DND-41 (cell line): ENCODE measurements at regions not wholly inside any gene's neighbourhood (a gene's known extent, or its start where the extent isn't known, plus 50 kb on each side); places are given as distances from the start of the nearest gene placed in this dataset.

Experiments used
- EZH2 ChIP-seq: IDR thresholded peaks from 3 replicates; pipeline ENCODE4 v1.6.1; 2012; ENCODE audit warnings: borderline replicate concordance, low read depth, mild to moderate bottlenecking, moderate library complexity, low read length, inconsistent platforms; ENCODE audit not compliant: severe bottlenecking
- TF ChIP-seq, protein P1 (sequence below): IDR thresholded peaks from 2 replicates; pipeline ENCODE4 v1.5.1; 2012; ENCODE audit warnings: borderline replicate concordance, low read length, moderate library complexity, mild to moderate bottlenecking; ENCODE audit not compliant: poor library complexity, severe bottlenecking; ENCODE audit errors: extremely low read depth

DNA sequence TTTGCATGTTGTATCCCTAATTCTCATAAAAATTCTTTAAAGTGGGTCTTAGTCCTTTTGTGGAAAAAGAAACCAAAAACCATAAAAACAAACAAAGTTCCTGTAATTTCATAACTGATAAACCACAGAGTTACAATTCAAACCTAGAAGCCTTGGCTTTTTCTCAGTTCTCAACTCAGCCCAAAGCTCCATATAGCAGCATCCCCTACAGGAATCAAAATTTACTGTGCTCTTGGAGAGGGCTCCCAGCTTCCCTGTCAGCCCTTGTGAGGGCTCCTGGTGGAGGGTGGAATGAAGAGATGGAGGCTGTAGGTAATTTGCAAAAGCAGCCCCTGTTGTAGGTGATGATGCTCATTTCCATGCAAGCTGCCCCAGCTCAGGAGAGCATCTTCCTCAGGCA is 506.1 kb upstream of the KIRREL3 start:
- no peak for TF ChIP-seq EZH2
- TF ChIP-seq, protein P1, sequence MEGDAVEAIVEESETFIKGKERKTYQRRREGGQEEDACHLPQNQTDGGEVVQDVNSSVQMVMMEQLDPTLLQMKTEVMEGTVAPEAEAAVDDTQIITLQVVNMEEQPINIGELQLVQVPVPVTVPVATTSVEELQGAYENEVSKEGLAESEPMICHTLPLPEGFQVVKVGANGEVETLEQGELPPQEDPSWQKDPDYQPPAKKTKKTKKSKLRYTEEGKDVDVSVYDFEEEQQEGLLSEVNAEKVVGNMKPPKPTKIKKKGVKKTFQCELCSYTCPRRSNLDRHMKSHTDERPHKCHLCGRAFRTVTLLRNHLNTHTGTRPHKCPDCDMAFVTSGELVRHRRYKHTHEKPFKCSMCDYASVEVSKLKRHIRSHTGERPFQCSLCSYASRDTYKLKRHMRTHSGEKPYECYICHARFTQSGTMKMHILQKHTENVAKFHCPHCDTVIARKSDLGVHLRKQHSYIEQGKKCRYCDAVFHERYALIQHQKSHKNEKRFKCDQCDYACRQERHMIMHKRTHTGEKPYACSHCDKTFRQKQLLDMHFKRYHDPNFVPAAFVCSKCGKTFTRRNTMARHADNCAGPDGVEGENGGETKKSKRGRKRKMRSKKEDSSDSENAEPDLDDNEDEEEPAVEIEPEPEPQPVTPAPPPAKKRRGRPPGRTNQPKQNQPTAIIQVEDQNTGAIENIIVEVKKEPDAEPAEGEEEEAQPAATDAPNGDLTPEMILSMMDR: no peak
